ENCODE measurements at regions not wholly inside any gene's neighbourhood (a gene's known extent, or its start where the extent isn't known, plus 50 kb on each side); places are given as distances from the start of the nearest gene placed in this dataset.

- no peak for TF ChIP-seq CTCF (IDR thresholded peaks at IDR 0.05; ENCODE audit: low read depth, low read length)
- H3K4me3 ChIP-seq (ENCODE audit: low read depth, low read length) = no peak overlapping the region
Measured at GRCh38 chr4:29310252-29310651, 1409.9 kb upstream of the PCDH7 start.

- TF ChIP-seq CTCF (IDR thresholded peaks at IDR 0.05; ENCODE audit: low read depth, low read length) = no peak
Measured at GRCh38 chr4:29311247-29311646, 1408.9 kb upstream of the PCDH7 start.

GRCh38 chr4:29319663-29320340, 1400.4 kb upstream of the PCDH7 start:
- H3K4me3 ChIP-seq (ENCODE audit: low read depth, low read length) = no peak overlapping the region
- TF ChIP-seq CTCF (IDR thresholded peaks at IDR 0.05; ENCODE audit: low read depth, low read length) = no peak

More at GRCh38 chr4:29311247-29311646, 1408.9 kb upstream of the PCDH7 start:
- no peak overlapping the region for H3K4me3 ChIP-seq (ENCODE audit: low read depth, low read length)

- H3K4me3 ChIP-seq (ENCODE audit: low read depth, low read length) = no peak overlapping the region
- no peak for TF ChIP-seq CTCF (IDR thresholded peaks at IDR 0.05; ENCODE audit: low read depth, low read length)
Measured at GRCh38 chr4:29320947-29321620, 1399.1 kb upstream of the PCDH7 start.

GRCh38 chr4:29326004-29326403, 1394.2 kb upstream of the PCDH7 start:
- TF ChIP-seq CTCF (IDR thresholded peaks at IDR 0.05; ENCODE audit: low read depth, low read length) = no peak
- no peak overlapping the region for H3K4me3 ChIP-seq (ENCODE audit: low read depth, low read length)

GRCh38 chr4:29326816-29327215, 1393.4 kb upstream of the PCDH7 start:
- no peak for TF ChIP-seq CTCF (IDR thresholded peaks at IDR 0.05; ENCODE audit: low read depth, low read length)
- H3K4me3 ChIP-seq (ENCODE audit: low read depth, low read length) = no peak overlapping the region

- no peak overlapping the region for H3K4me3 ChIP-seq (ENCODE audit: low read depth, low read length)
- TF ChIP-seq CTCF (IDR thresholded peaks at IDR 0.05; ENCODE audit: low read depth, low read length) = no peak
Measured at GRCh38 chr4:29336861-29337260, 1383.3 kb upstream of the PCDH7 start.

Data from WI38 (cell line).